ENCODE measurements at regions not wholly inside any gene's neighbourhood (a gene's known extent, or its start where the extent isn't known, plus 50 kb on each side); places are given as distances from the start of the nearest gene placed in this dataset.

- no peak for TF ChIP-seq POLR2A (IDR thresholded peaks at IDR 0.05)
- TF ChIP-seq CTCF (IDR thresholded peaks at IDR 0.05), result no peak
- no peak for TF ChIP-seq POLR2AphosphoS5 (IDR thresholded peaks at IDR 0.05)
These were observed 93.6 kb upstream of the ZNF507 start for GRCh38 chr19:32251634-32252332.
